Mesenchymal stem cell (in vitro differentiated cells and primary cell): ENCODE measurements at regions not wholly inside any gene's neighbourhood (a gene's known extent, or its start where the extent isn't known, plus 50 kb on each side); places are given as distances from the start of the nearest gene placed in this dataset.

Source experiments
- DNase-seq: peaks from one replicate; pipeline ENCODE4 v3.0.0-alpha.2; 2013
- H2AFZ ChIP-seq: one replicate; pipeline ENCODE4 v1.6.1; 2013; ENCODE audit warnings: low read depth, mild to moderate bottlenecking, control low read depth, inconsistent platforms, low read length, moderate library complexity
- H2AK5ac ChIP-seq: 2 replicates; pipeline ENCODE4 v1.6.1; 2013; ENCODE audit warnings: low read length, moderate library complexity, mild to moderate bottlenecking, inconsistent platforms; ENCODE audit not compliant: severe bottlenecking
- H2BK120ac ChIP-seq: one replicate; pipeline ENCODE4 v1.6.1; 2013; ENCODE audit warnings: low read depth, mild to moderate bottlenecking, inconsistent platforms, low read length, moderate library complexity
- H2BK12ac ChIP-seq, 2 experiments: one replicate each; pipeline ENCODE4 v1.6.1; 2013; ENCODE audit warnings: inconsistent platforms in 2 of 2, low read length in 2 of 2, mild to moderate bottlenecking in 2 of 2, moderate library complexity in 2 of 2, control low read depth in 1 of 2
- H2BK15ac ChIP-seq: one replicate; pipeline ENCODE4 v1.6.1; 2013; ENCODE audit warnings: mild to moderate bottlenecking, low read depth, inconsistent platforms; ENCODE audit not compliant: poor library complexity, severe bottlenecking
- H2BK5ac ChIP-seq: 2 replicates; pipeline ENCODE4 v1.6.1; 2013; ENCODE audit warnings: low read depth, mild to moderate bottlenecking, low read length, control low read depth, inconsistent platforms; ENCODE audit not compliant: poor library complexity, severe bottlenecking
- H3K14ac ChIP-seq, 2 experiments: one replicate each; pipeline ENCODE4 v1.6.1; 2013; ENCODE audit warnings: inconsistent platforms in 2 of 2, low read length in 2 of 2, control low read depth in 1 of 2, mild to moderate bottlenecking in 1 of 2, moderate library complexity in 1 of 2
- H3K18ac ChIP-seq, 2 experiments: one replicate each; pipeline ENCODE4 v1.6.1; 2013; ENCODE audit warnings: inconsistent platforms in 2 of 2, low read length in 2 of 2, control low read depth in 1 of 2, low read depth in 1 of 2, mild to moderate bottlenecking in 1 of 2
- H3K23ac ChIP-seq, 2 experiments: one replicate each; pipeline ENCODE4 v1.6.1; 2013; ENCODE audit warnings: inconsistent platforms in 2 of 2, low read length in 2 of 2, mild to moderate bottlenecking in 2 of 2, moderate library complexity in 2 of 2, control low read depth in 1 of 2
- H3K27ac ChIP-seq: 2 replicates; pipeline ENCODE4 v1.5.1; 2013; ENCODE audit warnings: mild to moderate bottlenecking, moderate library complexity, low read length, control low read depth, inconsistent platforms; ENCODE audit not compliant: poor library complexity, severe bottlenecking
- H3K27me3 ChIP-seq, 2 experiments: 2 replicates each; pipeline versions ENCODE4 v1.6.1 to v1.7.0; 2013; ENCODE audit warnings: low read length in 2 of 2, mild to moderate bottlenecking in 2 of 2, moderate library complexity in 2 of 2, control low read depth in 1 of 2, inconsistent platforms in 1 of 2; ENCODE audit not compliant: control insufficient read depth in 1 of 2, insufficient read depth in 1 of 2
- H3K36me3 ChIP-seq, 2 experiments: 2 replicates each; pipeline versions ENCODE4 v1.6.1 to v1.7.0; 2013; ENCODE audit warnings: low read length in 2 of 2, control low read depth in 1 of 2, inconsistent platforms in 1 of 2, low read depth in 1 of 2, mild to moderate bottlenecking in 1 of 2; ENCODE audit not compliant: insufficient read depth in 2 of 2, control insufficient read depth in 1 of 2
- H3K4ac ChIP-seq, 2 experiments: one replicate each; pipeline ENCODE4 v1.6.1; 2013; ENCODE audit warnings: inconsistent platforms in 2 of 2, low read length in 2 of 2, mild to moderate bottlenecking in 2 of 2, moderate library complexity in 2 of 2, control low read depth in 1 of 2, low read depth in 1 of 2
- H3K4me1 ChIP-seq: 2 replicates; pipeline ENCODE4 v1.6.1; 2013; ENCODE audit warnings: low read depth, low read length, control low read depth; ENCODE audit not compliant: control insufficient read depth, insufficient read depth
- H3K4me2 ChIP-seq: 2 replicates; pipeline ENCODE4 v1.6.1; 2013; ENCODE audit warnings: low read length, mild to moderate bottlenecking, inconsistent platforms; ENCODE audit not compliant: poor library complexity, severe bottlenecking
- H3K4me3 ChIP-seq, 2 experiments: 2 replicates each; pipeline versions ENCODE4 v1.5.1 to v1.7.0; 2013; ENCODE audit warnings: low read length in 2 of 2, mild to moderate bottlenecking in 2 of 2, control low read depth in 1 of 2, low read depth in 1 of 2; ENCODE audit not compliant: insufficient read depth in 1 of 2
- H3K79me1 ChIP-seq: replicated peaks from 2 replicates; pipeline ENCODE4 v1.6.1; 2013; ENCODE audit warnings: mild to moderate bottlenecking, control low read depth, low read length, inconsistent platforms; ENCODE audit not compliant: poor library complexity, severe bottlenecking
- H3K9ac ChIP-seq: 2 replicates; pipeline ENCODE4 v1.7.0; 2013; ENCODE audit warnings: mild to moderate bottlenecking, low read length, moderate library complexity
- H3K9me3 ChIP-seq: 2 replicates; pipeline ENCODE4 v1.7.0; 2013; ENCODE audit warnings: mild to moderate bottlenecking, low read length; ENCODE audit not compliant: control insufficient read depth
- H4K8ac ChIP-seq: one replicate; pipeline ENCODE4 v1.6.1; 2013; ENCODE audit warnings: inconsistent platforms, mild to moderate bottlenecking, low read length, moderate library complexity
- H4K91ac ChIP-seq: one replicate; pipeline ENCODE4 v1.6.1; 2013; ENCODE audit warnings: mild to moderate bottlenecking, low read length, inconsistent platforms
- WGBS: methylation state at CpG from one replicate; pipeline ENCODE4 v1.1.7; 2013; ENCODE audit warnings: mixed read lengths; 5-methylcytosine and 5-hydroxymethylcytosine counted together

GRCh38 chr13:67841071-67841470 is 610.9 kb upstream of the PCDH9 start:
- H4K91ac ChIP-seq, result no peak overlapping the region
- H3K9ac ChIP-seq, result no peak overlapping the region
- WGBS, result 71% methylated on average over 7 of the region's 7 CpGs
- H2BK12ac ChIP-seq, result no peak overlapping the region
- no peak overlapping the region for H3K27ac ChIP-seq
- no peak overlapping the region for H2BK120ac ChIP-seq
- peaks cover 15% of the 10 kb centered on the region for H3K9me3 ChIP-seq
- H3K4me2 ChIP-seq, result no peak overlapping the region
- H3K4me3 ChIP-seq, result no peak overlapping the region
- no peaks in the 10 kb centered on the region for H3K4me1 ChIP-seq
- DNase-seq, result no peak
- H3K14ac ChIP-seq, result no peak overlapping the region
- no peaks in the 10 kb centered on the region for H3K79me1 ChIP-seq
- H3K18ac ChIP-seq, result no peak overlapping the region
- H2BK15ac ChIP-seq, result no peak overlapping the region
- no peaks in the 10 kb centered on the region for H3K36me3 ChIP-seq
- no peak overlapping the region for H2BK5ac ChIP-seq
- no peak overlapping the region for H2AK5ac ChIP-seq
- no peak overlapping the region for H3K23ac ChIP-seq
- no peak overlapping the region for H2AFZ ChIP-seq
- H4K8ac ChIP-seq, result no peak overlapping the region
- H3K4ac ChIP-seq, result no peak overlapping the region
- no peaks in the 10 kb centered on the region for H3K27me3 ChIP-seq

- Histone ChIP-seq H2AK5ac (no peak overlapping the region), H4K8ac (no peak overlapping the region), H3K23ac (no peak overlapping the region), H3K4me1 (no peaks in the 10 kb centered on the region), H3K4me2 (no peak overlapping the region), H3K79me1 (no peaks in the 10 kb centered on the region), H3K14ac (no peak overlapping the region), H3K4ac (no peak overlapping the region), H2AFZ (no peak overlapping the region), H3K9me3 (peaks cover 8% of the 10 kb centered on the region), H4K91ac (no peak overlapping the region), H3K27me3 (no peaks in the 10 kb centered on the region), H3K18ac (no peak overlapping the region), H3K36me3 (no peaks in the 10 kb centered on the region), H3K9ac (no peak overlapping the region), H2BK15ac (no peak overlapping the region), H2BK120ac (no peak overlapping the region), H2BK5ac (no peak overlapping the region), H3K4me3 (no peak overlapping the region), H2BK12ac (no peak overlapping the region), H3K27ac (no peak overlapping the region)
- no peak for DNase-seq
Measured at GRCh38 chr13:67833564-67833963, 603.4 kb upstream of the PCDH9 start.

GRCh38 chr13:67829641-67830040 is 599.5 kb upstream of the PCDH9 start:
- no peaks in the 10 kb centered on the region for H3K36me3 ChIP-seq
- no peak overlapping the region for H3K27ac ChIP-seq
- H3K4me2 ChIP-seq, result no peak overlapping the region
- H3K4ac ChIP-seq, result no peak overlapping the region
- no peak overlapping the region for H2AK5ac ChIP-seq
- no peaks in the 10 kb centered on the region for H3K9me3 ChIP-seq
- DNase-seq, result no peak
- 98% methylated on average over 3 of the region's 3 CpGs for WGBS
- no peaks in the 10 kb centered on the region for H3K79me1 ChIP-seq
- no peak overlapping the region for H3K18ac ChIP-seq
- no peak overlapping the region for H2AFZ ChIP-seq
- H3K27me3 ChIP-seq, result no peaks in the 10 kb centered on the region
- no peak overlapping the region for H3K9ac ChIP-seq
- H3K14ac ChIP-seq, result no peak overlapping the region
- no peak overlapping the region for H2BK120ac ChIP-seq
- no peak overlapping the region for H3K23ac ChIP-seq
- no peak overlapping the region for H2BK12ac ChIP-seq
- H2BK5ac ChIP-seq, result no peak overlapping the region
- H4K8ac ChIP-seq, result no peak overlapping the region
- H2BK15ac ChIP-seq, result no peak overlapping the region
- no peaks in the 10 kb centered on the region for H3K4me1 ChIP-seq
- no peak overlapping the region for H3K4me3 ChIP-seq
- H4K91ac ChIP-seq, result no peak overlapping the region

GRCh38 chr13:67827992-67828391 is 597.9 kb upstream of the PCDH9 start:
- Histone ChIP-seq H3K27ac (no peak overlapping the region), H3K23ac (no peak overlapping the region), H2BK120ac (no peak overlapping the region), H3K27me3 (no peaks in the 10 kb centered on the region), H3K79me1 (no peaks in the 10 kb centered on the region), H2BK5ac (no peak overlapping the region), H2BK15ac (no peak overlapping the region), H4K91ac (no peak overlapping the region), H3K4me1 (no peaks in the 10 kb centered on the region), H3K18ac (no peak overlapping the region), H2AFZ (no peak overlapping the region), H3K9me3 (no peaks in the 10 kb centered on the region), H4K8ac (no peak overlapping the region), H3K4me3 (no peak overlapping the region), H2AK5ac (no peak overlapping the region), H3K36me3 (no peaks in the 10 kb centered on the region), H3K14ac (no peak overlapping the region), H3K4me2 (no peak overlapping the region), H3K9ac (no peak overlapping the region), H3K4ac (no peak overlapping the region), H2BK12ac (no peak overlapping the region)
- DNase-seq, result no peak
